Fibroblast of skin of back (primary cell): ENCODE measurements at regions not wholly inside any gene's neighbourhood (a gene's known extent, or its start where the extent isn't known, plus 50 kb on each side); places are given as distances from the start of the nearest gene placed in this dataset.
"Not testable (repeated sequence)": the region's sequence is repeated elsewhere in the genome, so short reads cannot be mapped to it uniquely, and the experiment has no call there.

Source experiments
- DNase-seq: peaks from one replicate; pipeline ENCODE4 v3.0.0-alpha.2; 2013

DNA sequence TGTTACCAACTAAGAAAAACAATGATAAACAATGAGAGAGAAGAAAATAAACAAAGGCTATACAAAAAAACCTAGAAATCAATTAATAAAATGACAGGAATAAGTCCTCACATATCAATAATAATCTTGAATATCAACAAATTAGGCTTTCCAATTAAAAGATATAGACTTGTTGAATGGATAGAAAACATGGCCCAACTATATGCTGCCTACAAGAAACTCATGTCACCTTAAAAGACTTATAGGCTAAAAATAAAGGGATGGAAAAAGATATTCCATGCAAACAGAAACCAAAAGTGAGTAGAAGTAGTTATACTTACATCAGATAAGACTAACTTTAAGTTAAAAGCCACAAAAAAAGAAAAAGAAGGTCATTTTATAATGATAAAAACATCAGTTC, 183.9 kb downstream of the MYRFL start:
- DNase-seq = no peak

DNA sequence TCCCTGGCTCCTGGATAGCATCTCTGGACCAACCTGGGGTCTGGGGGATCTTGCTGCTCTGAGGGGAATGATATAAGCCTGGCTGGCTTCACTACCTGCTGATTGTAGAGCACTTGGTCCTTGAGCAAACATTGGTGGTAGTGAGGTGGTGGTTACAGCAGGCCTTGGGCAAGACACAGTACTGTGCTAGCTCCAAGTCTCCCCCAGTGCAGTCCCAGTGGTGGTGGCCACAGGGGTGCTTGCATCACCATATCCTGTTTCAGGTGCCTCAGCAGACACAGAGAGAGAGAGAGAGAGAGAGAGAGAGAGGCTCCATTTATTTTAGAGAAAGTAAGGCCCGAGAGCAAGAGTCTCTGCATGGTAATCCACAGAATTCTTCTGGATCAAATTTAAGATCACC, 186.3 kb downstream of the MYRFL start:
- DNase-seq = no peak

DNA sequence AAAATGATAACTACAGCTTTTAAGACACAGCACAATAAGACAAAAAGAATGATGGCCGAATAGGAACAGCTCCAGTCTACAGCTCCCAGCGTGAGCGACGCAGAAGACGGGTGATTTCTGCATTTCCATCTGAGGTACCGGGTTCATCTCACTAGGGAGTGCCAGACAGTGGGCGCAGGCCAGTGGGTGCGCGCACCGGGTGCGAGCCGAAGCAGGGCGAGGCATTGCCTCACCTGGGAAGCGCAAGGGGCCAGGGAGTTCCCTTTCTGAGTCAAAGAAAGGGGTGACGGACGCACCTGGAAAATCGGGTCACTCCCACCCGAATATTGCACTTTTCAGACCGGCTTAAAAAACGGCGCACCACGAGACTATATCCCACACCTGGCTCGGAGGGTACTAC, 188.0 kb downstream of the MYRFL start:
- DNase-seq = not testable (repeated sequence)

DNA sequence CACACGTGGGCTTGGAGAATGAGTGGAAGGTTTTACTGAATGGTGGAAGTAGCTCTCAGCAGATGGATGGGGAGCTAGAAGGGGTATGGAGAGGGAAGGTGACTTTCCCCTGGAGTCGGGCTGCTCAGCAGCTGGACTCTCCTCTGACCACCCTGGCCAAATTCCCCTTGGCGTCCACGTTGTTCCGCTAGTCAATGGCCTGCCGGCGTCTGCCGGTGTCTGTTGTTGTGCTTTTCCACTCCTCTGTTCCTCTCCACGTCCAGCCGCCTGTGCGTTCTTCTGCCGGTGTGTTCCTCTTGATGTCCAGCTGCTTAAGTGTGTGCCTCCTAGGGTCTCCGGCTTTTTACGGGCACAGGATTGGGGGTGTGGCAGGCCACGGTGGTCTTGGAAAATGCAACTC, 203.5 kb downstream of the MYRFL start:
- no peak for DNase-seq

DNA sequence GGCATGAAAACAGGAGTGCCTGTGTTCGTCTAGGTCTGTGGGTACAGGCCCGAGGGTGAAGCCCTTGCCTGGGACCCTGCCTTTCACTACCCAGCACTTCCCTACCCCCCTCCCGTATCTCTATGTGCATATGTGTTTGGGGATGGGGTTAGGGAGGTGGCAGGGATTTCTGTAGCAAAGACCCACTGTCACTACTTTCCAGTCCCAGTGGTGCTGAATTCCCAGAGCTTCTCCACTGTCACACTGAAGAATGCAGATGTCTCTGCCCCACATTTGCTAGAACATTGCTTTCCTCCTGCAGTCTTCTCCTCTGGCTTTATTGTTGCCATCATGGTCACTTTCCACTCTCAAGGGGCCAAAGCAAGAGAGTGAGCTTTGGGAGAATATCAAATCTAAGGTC, 203.9 kb downstream of the MYRFL start:
- no peak for DNase-seq

DNA sequence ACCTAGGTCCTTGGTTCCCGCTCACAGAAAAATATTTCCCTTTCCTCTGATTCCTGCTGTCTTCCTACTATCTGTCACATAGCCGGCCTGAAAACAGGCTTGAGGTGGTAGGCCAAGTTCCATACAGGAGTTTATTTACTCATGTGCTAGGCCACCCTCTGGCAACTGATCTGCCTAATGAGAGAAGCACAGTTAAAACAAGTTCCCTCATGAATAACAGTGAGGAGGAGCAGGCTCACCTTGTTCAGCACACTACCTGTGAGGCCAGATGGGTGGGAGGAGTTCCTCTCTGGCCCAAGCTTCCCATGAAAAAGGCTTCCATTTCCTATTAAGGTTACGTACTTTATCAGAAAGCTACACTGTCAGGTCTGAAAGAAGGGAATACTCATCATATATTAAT, 206.0 kb downstream of the MYRFL start:
- DNase-seq = no peak

DNA sequence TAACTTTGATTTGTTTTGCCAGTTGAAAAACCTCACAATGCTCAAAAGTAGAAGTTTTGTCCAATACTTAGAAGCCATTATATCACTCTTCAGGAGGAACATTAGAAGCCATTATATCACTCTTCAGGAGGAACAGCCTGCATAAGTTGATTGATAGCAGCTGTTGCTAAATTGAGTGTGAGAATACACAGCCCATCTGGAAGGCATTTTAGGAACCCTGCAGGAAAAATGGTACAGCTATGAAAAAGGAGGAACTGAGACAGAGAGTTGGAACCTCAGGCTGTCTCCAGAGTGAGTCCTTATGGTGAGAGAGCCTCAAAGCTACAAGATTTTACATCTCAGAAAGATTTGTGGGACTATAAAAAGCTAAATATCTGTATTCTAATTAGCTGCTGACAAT, 207.0 kb downstream of the MYRFL start:
- no peak for DNase-seq

DNA sequence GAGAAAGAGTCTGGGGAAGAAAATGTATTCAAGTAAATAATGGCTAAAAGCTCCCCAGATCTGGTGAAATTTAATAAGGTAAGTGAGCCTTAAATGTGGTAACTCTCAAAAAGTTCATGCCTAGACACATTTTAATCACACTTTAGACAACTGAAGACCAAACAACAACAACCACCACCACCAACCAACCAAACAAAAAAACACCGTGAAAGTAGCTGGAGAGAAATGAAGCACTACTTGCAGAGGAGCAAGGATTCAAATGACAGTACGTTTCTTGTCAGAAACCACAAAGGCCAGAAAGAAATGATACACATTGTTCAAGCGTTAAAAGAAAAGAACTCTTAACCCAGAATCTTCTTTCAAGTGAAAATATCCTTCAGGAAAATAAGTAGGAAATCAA, 208.3 kb downstream of the MYRFL start:
- DNase-seq = no peak

DNA sequence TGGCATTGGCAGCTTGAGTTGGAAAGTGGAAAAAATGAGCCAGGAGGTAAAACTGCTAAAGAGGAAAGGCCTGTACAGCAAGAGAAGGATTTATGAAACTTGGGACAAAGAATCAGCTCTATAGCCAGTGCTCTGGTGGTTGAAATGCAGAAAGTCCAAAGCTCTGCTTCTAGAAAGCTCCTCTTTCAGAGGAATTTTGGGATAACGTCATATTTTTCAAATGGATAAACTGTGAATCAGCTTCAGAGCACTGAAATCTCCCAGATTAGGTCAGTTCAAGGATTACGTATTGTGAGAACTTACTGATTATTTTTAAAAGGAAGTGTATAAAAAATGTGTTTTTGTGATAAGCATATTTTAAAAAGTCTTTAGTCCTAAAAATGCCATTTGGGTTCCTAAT, 203.1 kb upstream of the CNOT2 start:
- peak; percentile 72 for DNase-seq

DNA sequence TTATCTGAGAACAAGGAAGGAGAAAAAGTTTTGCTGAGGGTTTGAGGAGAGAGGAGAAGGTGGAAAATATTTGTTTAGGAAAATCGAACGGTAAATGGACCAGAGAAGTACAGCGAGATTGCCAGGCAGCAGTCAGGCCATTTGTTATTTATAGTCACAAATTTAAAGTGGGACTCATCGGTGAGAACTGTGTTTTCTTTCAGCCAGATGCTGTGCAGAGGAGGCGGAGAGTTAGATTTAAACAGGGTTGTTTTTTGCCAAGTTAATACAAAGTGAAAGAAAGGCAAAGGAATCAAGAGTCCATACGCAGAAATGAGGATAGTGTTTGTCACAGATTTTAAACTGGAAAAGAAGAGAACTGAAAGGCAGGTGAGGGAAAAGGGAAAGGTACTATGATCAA, 200.6 kb upstream of the CNOT2 start:
- DNase-seq = no peak

DNA sequence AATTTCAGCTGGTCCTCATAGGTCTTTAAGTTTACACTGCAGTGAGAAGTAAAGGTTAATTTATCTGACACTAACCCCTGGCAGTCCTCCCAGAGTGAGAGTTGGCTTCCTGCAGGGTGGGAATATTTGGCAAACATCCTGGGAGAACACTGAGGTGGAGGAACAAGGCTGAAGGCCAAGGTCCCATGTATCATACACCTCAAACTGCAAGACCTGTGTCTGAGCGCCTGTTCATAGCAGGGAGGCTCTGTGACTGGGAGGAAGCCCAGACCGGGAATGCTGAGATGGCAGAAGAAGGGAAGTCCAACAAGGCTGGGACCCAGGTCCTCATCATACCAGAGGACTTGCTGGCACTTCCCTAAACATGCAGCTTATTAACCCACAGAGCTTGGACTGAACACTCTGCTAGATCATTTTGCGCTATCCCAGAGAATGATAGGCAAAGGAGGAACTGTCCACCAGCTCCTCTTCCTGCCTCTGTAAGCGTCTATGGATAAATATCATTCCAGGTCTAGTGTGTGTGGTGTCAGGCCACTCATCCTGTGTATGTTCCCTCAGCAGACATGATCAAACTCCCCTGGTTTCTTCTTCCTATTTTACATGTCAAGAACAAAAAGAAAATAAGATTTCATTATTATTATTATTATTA, 199.6 kb upstream of the CNOT2 start:
- no peak for DNase-seq

DNA sequence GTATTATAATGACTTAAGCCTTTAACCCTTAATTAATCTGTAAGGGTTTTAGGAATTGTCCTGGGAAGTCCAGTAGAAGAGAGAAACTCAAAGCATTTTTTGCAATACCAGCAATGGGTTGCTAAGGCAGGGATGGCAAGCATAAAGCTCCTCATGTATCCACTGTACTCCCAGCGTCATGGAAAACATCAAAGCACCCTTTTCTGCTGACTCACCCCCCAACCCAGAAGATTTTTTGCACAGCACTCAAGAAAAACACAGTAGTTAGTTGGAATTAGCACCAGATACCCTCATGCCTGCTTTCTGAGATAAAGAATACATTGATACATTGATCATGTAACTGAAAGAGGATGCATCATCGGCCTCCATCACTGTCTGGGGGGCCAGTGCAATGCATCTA, 199.1 kb upstream of the CNOT2 start:
- peak; percentile 6 for DNase-seq

DNA sequence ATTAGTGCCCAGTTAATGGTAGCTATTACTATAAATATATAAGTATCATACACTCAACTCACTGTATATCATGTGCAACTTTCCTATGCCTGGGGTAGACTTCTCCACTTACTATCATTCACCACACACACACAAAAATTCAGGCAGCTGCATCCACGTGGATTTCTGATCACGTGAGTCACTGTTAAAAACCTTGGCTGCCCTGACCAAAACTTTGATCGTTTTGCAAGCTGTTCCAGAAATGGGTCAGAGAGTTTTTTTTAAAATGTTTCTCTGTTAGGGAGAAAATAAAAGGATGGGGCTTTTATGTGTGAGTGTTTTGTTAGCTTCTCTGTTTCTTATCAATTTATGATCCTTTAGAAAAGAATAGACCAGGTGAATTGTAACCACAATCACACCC, 198.2 kb upstream of the CNOT2 start:
- peak; percentile 16 for DNase-seq

DNA sequence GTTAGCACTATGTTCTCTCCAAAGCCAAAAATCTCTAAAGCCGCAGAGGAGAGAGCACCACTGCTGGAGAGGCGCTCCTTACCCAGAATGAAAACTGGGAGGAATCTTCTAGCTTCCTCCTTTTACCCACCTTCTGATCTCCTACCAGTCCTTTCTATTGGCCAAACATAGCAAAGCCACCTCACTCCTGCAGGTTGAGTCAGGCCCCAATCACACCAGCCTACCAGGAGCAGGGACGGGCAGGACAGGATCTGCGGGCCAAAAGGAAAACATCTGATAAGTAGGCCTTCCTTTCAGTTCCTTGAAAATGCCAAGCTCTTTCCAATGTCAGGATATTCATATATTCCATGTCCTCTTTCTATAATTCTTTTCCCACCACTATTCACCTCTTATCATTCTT, 197.7 kb upstream of the CNOT2 start:
- no peak for DNase-seq

DNA sequence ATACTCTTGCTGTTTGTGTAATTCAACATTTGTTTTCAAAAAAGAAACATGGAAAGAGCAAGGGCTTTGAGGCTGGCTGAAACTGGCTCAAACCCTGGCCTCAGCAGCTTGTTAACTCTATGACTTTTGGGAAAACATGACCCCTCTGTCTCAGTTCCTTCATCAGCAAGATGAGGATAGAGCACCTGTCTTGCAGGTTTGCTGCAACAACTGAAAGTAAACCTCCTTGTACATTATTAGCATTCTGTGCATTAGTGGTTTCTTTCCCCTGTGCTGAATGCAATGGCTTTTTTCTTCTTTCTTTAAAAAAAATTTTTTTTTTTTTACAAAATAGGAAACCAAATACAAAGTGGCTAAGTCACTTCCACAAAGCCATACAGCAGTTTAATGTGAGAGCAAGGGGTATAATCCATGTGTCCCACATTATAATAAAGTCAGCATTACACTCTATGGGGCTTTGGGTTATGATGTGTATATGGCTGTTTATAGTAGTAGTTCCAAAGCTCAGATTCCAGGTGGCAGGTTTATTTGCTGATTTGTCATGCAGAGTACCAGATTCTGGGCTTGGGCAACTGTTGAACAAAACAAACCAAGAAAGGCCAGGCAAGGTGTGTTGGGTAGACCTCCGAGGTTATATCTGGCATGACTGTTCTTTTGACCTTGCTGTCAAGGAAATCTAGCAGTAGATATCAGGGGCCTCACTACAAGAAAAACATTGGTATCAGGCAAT, 194.5 kb upstream of the CNOT2 start:
- no peak for DNase-seq

DNA sequence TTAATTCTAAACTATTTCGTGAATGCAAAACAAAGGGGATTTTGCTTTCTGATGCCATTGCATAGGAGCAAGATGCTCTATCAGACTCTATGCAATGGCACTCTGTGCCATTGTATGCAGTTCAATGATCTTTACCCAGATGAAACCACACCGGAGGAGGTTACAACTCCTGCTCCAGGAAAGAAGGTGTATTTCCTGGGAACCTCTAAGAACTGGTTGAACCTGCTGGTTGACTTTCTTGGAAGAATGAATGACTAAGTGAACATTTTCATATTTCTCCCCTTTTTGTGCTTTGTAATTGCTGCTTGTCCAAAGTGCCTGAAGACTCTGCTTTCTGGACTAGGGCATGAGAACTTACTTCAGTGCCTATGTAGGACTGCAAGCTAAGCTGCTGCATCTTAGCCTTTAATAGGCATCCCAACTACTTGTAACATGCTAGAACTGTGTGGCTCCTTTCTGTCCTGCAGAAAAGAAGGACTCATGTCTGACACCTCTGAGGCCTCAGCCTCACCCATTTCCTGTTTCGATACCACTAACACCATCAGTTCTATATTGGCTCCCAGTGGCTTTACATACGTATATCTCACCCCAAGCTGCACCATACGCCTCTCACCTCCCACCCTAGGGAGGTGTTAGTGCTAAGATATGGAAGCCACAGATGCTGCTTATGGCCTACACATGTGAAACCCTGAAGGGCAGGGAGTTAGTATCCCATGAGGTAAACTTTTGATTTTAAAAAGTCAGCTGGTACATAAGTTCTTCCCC, 193.5 kb upstream of the CNOT2 start:
- DNase-seq = no peak

DNA sequence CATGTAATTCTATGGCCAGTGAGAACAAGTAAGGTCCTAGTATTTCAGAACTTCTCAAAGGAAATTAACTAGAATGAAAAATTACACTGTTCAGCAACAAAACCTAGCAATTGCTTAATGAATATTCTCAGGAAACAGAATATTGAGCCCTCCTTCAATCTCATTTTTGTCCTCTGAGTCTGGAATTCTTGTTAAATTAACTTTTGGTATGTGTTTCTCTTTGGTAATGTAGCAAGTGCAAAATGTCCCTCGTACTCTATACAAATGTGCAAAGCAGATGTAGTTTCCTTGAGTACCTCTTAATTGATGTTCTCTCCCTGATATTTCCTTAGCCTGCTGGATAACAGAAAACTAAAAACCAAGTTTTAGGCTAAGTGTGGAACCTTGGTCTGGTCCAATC, 190.8 kb upstream of the CNOT2 start:
- DNase-seq = no peak

DNA sequence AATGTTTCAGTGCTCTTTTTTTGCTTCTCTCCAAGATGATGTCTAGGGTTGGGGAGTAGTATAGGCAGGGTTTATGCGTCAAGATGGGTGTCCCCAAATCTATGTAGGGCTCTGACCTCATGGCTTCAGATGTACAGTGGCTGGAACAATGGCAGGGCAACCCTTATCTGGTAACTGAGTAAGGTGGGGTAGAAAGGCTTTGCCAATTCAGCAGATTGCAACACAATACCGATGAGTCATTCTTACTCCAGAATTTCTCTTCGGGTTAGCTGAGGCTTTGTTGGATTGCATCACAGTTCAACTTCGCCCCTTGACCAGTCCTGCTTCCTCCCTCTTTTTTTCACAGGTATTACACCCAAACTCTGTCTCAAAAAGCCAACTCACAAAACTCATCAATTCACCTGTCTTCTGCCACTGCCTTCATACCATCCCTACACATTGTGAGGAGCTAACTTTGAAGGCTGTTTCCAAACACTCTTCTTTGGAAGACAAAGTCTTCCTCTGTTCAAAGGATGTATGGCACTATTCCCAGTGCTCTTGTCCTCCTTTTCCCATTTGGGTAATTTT, 190.2 kb upstream of the CNOT2 start:
- DNase-seq = peak; percentile 45

DNA sequence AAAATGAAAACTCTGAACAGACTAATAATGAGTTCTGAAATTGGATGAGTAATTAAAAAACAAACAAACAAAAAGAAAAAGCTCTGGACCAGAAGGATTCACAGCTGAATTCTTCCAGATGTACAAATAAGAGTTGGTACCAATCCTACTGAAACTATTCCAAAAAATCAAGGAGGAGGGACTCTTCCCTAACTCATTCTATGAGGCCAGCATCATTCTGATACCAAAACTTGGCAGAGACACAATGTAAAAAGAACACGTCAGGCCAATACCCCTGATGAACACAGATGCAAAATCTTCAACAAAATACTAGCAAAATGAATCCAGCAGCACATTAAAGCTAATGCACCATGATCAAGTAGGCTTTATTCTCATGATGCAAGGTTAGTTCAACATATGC, 183.9 kb upstream of the CNOT2 start:
- no peak for DNase-seq

DNA sequence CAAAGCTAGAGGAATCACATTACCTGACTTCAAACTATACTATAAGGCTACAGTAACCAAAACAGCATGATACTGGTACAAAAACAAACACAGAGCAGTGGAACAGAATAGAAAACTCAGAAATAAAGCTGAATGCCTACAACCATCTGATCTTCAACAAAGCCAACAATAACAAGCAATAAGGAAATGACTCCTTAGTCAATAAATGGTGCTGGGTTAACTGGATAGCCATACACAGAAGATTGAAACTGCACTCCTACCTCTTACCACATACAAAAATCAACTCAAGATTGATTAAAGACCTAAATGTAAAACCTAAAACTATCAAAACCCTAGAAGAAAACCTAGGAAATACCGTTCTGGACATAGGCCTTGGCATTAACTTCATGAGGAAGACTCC, 182.6 kb upstream of the CNOT2 start:
- no peak for DNase-seq

DNA sequence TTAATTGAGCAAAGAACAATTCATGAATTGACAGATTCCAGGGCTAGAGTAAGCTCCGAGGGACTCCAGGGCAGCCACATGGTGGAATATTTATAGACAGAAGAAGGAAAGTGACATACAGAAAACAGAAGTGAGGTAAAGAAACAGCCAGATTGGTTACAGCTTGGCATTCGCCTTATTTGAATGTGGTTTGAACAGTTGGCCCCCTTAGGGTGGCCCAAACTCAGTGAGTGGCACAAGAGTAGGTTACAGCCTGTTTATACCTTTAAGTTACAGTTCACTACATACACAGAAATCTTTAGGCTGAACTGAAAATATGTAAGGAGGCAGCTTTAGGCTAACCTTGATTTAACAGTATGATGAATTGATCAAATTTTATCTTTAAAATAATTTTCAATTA, 174.5 kb upstream of the CNOT2 start:
- no peak for DNase-seq

DNA sequence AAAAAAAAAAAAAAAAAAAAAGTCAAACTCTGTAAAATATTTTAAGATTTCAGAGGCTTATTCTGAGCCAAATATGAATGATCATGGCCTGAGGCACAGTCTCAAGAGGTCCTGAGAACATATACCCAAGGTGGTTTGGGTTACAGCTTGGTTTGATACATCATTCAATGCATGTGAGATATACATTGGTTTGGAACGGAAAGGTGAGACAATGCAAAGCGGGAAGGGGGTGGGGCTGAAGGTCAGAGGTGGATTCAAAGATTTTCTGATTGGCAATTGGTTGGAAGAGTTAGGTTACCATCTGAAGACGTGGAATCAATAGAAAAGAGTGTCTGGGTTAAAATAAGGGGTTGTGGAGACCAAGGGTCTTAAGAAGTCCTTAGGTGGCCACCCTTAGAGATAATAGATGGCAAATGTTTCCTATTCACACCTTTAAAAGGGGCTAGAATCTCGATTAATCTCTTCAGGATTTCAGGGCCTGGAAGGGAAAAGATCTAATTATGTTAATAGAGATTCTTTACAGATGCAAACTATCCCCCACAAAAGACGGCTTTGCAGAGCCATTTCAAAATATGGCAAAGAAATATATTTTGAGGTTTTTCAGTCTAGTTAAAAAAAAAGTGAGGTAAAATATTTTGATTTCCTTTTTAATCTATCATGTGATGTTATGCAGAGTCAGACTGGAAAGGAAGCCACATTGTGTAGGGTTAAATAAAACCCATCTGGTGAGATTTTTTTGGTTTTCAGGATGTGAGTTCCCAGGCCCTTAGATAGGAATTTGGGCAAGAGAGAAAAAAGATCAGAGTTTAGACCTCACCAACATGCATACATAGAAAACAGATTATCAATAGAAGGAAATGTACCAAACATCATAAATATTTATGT, 173.8 kb upstream of the CNOT2 start:
- no peak for DNase-seq
